SK-N-SH (cell line): ENCODE measurements at regions not wholly inside any gene's neighbourhood (a gene's known extent, or its start where the extent isn't known, plus 50 kb on each side); places are given as distances from the start of the nearest gene placed in this dataset.

Experiments
- EZH2phosphoT487 ChIP-seq: fragments of 200-600 bp; sonication (generic); IDR thresholded peaks from 2 replicates; pipeline ENCODE4 v1.6.1; 2017; ENCODE audit warnings: low read depth, mixed run types, mild to moderate bottlenecking, antibody characterized with exemption, moderate library complexity, borderline replicate concordance
- TAF1 ChIP-seq: IDR thresholded peaks from 2 replicates; pipeline ENCODE4 v1.6.1; 2012; ENCODE audit warnings: low read depth, mild to moderate bottlenecking, low read length, moderate library complexity, borderline replicate concordance
- TCF12 ChIP-seq: IDR thresholded peaks from 2 replicates; pipeline ENCODE4 v1.4.0; 2012
- ZBTB33 ChIP-seq: IDR thresholded peaks from 2 replicates; pipeline ENCODE4 v1.4.0; 2012; ENCODE audit warnings: low read depth, borderline replicate concordance

- TF ChIP-seq EZH2phosphoT487 (no peak), TAF1 (no peak), ZBTB33 (no peak), TCF12 (no peak)
Measured at GRCh38 chr9:107386396-107386795, 103.2 kb downstream of the KLF4 start (continued).
